NCI-H2196 treated with DMSO at 0.1 percent for 48 hours (cell line): ENCODE measurements at regions not wholly inside any gene's neighbourhood (a gene's known extent, or its start where the extent isn't known, plus 50 kb on each side); places are given as distances from the start of the nearest gene placed in this dataset.
"Not testable (repeated sequence)": the region's sequence is repeated elsewhere in the genome, so short reads cannot be mapped to it uniquely, and the experiment has no call there.

Experiments
- DNase-seq: peaks from one replicate; lab custom pipeline; 2025; ENCODE audit not compliant: unreplicated experiment; lab: John Stamatoyannopoulos, UW

- not testable (repeated sequence) for DNase-seq
Observed at GRCh38 chr10:124192664-124193308, 99.4 kb upstream of the CHST15 start.

- DNase-seq = not testable (repeated sequence)
Observed at GRCh38 chr10:124190476-124190875, 97.1 kb upstream of the CHST15 start.

GRCh38 chr10:124186956-124187355 lies 93.6 kb upstream of the CHST15 start:
- no peak for DNase-seq

- DNase-seq = no peak
Observed at GRCh38 chr10:124185084-124185483, 91.7 kb upstream of the CHST15 start.

GRCh38 chr10:124184208-124184830 lies 90.9 kb upstream of the CHST15 start:
- no peak for DNase-seq

GRCh38 chr10:124183617-124184016 lies 90.2 kb upstream of the CHST15 start:
- DNase-seq = no peak

- no peak for DNase-seq
Observed at GRCh38 chr10:124182088-124182541, 88.7 kb upstream of the CHST15 start.

- DNase-seq = no peak
Observed at GRCh38 chr10:124181656-124182055, 88.3 kb upstream of the CHST15 start.

- DNase-seq = no peak
Observed at GRCh38 chr10:124180947-124181549, 87.7 kb upstream of the CHST15 start.

GRCh38 chr10:124180044-124180745 lies 86.8 kb upstream of the CHST15 start:
- no peak for DNase-seq

- DNase-seq = no peak
Observed at GRCh38 chr10:124179308-124180043, 86.1 kb upstream of the CHST15 start.

GRCh38 chr10:124177180-124177518 lies 83.8 kb upstream of the CHST15 start:
- DNase-seq = no peak

- no peak for DNase-seq
Observed at GRCh38 chr10:124176349-124177179, 83.2 kb upstream of the CHST15 start.

GRCh38 chr10:124175701-124176348 lies 82.4 kb upstream of the CHST15 start:
- no peak for DNase-seq

- no peak for DNase-seq
Observed at GRCh38 chr10:124174673-124175645, 81.6 kb upstream of the CHST15 start.

- DNase-seq = no peak
Observed at GRCh38 chr10:124174071-124174566, 80.7 kb upstream of the CHST15 start.

- DNase-seq = no peak
Observed at GRCh38 chr10:124173298-124173900, 80.0 kb upstream of the CHST15 start.
